Epithelial cell of proximal tubule (primary cell): ENCODE measurements at regions not wholly inside any gene's neighbourhood (a gene's known extent, or its start where the extent isn't known, plus 50 kb on each side); places are given as distances from the start of the nearest gene placed in this dataset.

Experiments
- DNase-seq: peaks from one replicate; pipeline ENCODE4 v3.0.0-alpha.2; 2011; ENCODE audit warnings: low read depth
- H3K4me3 ChIP-seq: 2 replicates; pipeline ENCODE4 v1.5.1; 2011; ENCODE audit warnings: low read depth, mild to moderate bottlenecking, low read length
- CTCF ChIP-seq: conservative IDR thresholded peaks from 2 replicates; pipeline ENCODE4 v1.5.1; 2012; ENCODE audit warnings: low read depth, mild to moderate bottlenecking, low read length

- no peak overlapping the region for H3K4me3 ChIP-seq
- no peak for DNase-seq
- TF ChIP-seq CTCF: no peak
Observed at GRCh38 chr5:77881528-77881927, 105.4 kb upstream of the TBCA start.

- TF ChIP-seq CTCF: no peak
- DNase-seq: no peak
- no peak overlapping the region for H3K4me3 ChIP-seq
Observed at GRCh38 chr5:77877516-77878355, 101.6 kb upstream of the TBCA start.

GRCh38 chr5:77876862-77877502, 100.8 kb upstream of the TBCA start:
- H3K4me3 ChIP-seq: no peak overlapping the region
- no peak for TF ChIP-seq CTCF
- DNase-seq: no peak

GRCh38 chr5:77876316-77876715, 100.2 kb upstream of the TBCA start:
- no peak overlapping the region for H3K4me3 ChIP-seq
- no peak for TF ChIP-seq CTCF
- no peak for DNase-seq

DNA sequence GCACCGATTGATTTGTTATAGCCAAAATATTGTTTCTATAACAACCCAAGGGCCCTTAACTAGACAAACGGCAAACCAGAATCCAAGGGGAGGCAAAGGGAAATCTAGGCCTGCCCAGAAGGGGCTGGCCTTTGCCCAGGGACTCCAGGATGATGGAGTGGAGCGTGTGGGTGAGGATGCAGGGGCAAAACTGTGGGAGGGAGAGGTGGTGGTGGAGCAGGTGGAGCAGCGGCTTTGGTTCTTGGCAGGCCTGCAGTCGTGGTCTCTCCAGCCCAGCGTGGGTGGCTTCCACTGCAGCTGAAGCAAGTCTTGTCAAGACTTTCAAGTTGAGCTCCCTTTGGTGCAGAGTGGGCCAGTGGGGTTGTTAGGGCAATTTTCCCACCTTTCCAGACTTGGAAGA, 98.6 kb upstream of the TBCA start:
- DNase-seq: no peak
- TF ChIP-seq CTCF: no peak

GRCh38 chr5:77873239-77873638, 97.1 kb upstream of the TBCA start:
- no peak overlapping the region for H3K4me3 ChIP-seq
- DNase-seq: no peak
- TF ChIP-seq CTCF: no peak

More for the DNA sequence above, 98.6 kb upstream of the TBCA start:
- no peak overlapping the region for H3K4me3 ChIP-seq
